ENCODE measurements at regions not wholly inside any gene's neighbourhood (a gene's known extent, or its start where the extent isn't known, plus 50 kb on each side); places are given as distances from the start of the nearest gene placed in this dataset.

GRCh38 chr20:41861772-41862422 lies 243.7 kb upstream of the CHD6 start:
- intact Hi-C loops (cut with DNase I): no loop called here
- no peak for ATAC-seq
- H3K27ac ChIP-seq: no peak overlapping the region
- no peaks in the 10 kb centered on the region for H3K4me1 ChIP-seq
- no peaks in the 10 kb centered on the region for H3K9me3 ChIP-seq
- no peak overlapping the region for H3K4me3 ChIP-seq
- TF ChIP-seq, protein P1, sequence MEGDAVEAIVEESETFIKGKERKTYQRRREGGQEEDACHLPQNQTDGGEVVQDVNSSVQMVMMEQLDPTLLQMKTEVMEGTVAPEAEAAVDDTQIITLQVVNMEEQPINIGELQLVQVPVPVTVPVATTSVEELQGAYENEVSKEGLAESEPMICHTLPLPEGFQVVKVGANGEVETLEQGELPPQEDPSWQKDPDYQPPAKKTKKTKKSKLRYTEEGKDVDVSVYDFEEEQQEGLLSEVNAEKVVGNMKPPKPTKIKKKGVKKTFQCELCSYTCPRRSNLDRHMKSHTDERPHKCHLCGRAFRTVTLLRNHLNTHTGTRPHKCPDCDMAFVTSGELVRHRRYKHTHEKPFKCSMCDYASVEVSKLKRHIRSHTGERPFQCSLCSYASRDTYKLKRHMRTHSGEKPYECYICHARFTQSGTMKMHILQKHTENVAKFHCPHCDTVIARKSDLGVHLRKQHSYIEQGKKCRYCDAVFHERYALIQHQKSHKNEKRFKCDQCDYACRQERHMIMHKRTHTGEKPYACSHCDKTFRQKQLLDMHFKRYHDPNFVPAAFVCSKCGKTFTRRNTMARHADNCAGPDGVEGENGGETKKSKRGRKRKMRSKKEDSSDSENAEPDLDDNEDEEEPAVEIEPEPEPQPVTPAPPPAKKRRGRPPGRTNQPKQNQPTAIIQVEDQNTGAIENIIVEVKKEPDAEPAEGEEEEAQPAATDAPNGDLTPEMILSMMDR (IDR thresholded peaks at IDR 0.05): no peak
- no peak for DNase-seq
- no peaks in the 10 kb centered on the region for H3K27me3 ChIP-seq
- H3K36me3 ChIP-seq: no peaks in the 10 kb centered on the region

- H3K9me3 ChIP-seq: no peaks in the 10 kb centered on the region
- H3K27ac ChIP-seq: no peak overlapping the region
- intact Hi-C loops (cut with DNase I): no loop called here
- no peaks in the 10 kb centered on the region for H3K4me1 ChIP-seq
- H3K27me3 ChIP-seq: no peaks in the 10 kb centered on the region
- TF ChIP-seq, protein P1 (IDR thresholded peaks at IDR 0.05): no peak
- ATAC-seq: no peak
- no peaks in the 10 kb centered on the region for H3K36me3 ChIP-seq
- DNase-seq: no peak
- H3K4me3 ChIP-seq: no peak overlapping the region
Observed at GRCh38 chr20:41854765-41855164, 236.6 kb upstream of the CHD6 start.

DNA sequence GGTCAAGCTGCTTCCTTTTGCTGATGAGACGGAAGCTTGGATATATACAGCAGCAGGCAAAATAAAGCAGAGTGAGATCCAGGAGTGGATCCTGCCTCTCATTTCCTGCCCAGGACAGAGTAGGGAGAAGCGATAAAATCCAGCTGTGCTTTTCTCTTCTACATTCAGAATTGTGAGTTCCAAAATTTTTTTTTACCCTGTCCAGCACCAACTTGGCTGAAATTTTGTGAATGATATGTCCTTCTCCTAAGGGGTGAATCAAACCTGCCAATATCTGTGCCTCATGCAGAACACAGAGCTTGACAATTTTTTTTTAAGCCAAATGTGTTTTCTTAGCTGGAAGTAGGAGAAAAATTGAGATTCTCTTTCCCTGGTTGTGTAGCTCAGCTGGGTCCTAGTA lies 235.6 kb upstream of the CHD6 start:
- Histone ChIP-seq H3K4me1 (no peaks in the 10 kb centered on the region), H3K27me3 (no peaks in the 10 kb centered on the region), H3K36me3 (no peaks in the 10 kb centered on the region), H3K4me3 (no peak overlapping the region), H3K9me3 (no peaks in the 10 kb centered on the region), H3K27ac (no peak overlapping the region)
- no peak for DNase-seq
- intact Hi-C loops (cut with DNase I): no loop called here
- TF ChIP-seq, protein P1 (IDR thresholded peaks at IDR 0.05): no peak
- no peak for ATAC-seq

DNA sequence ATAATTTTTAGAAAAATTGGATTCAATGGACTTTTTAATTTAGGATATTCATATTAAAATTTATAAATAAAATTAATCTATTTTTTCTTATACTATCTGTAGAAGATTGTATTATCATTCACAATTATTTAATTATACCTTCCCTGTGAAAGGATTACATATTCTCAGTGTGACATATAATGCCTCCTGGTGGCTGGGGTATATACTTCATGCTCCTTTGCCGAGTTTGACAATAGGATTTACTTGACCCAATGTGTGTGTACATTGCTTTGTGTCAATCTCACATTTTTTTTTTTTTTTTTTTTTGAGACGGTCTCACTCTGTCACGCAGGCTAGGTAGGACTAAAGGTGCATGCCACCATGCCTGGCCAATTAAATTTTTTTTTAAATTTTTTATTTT lies 230.0 kb upstream of the CHD6 start:
- H3K36me3 ChIP-seq: no peaks in the 10 kb centered on the region
- intact Hi-C loops (cut with DNase I): no loop called here
- ATAC-seq: no peak

GRCh38 chr20:41837669-41838224 lies 219.6 kb upstream of the CHD6 start:
- H3K4me1 ChIP-seq: no peaks in the 10 kb centered on the region
- no peak overlapping the region for H3K4me3 ChIP-seq
- no peak for DNase-seq
- H3K27me3 ChIP-seq: no peaks in the 10 kb centered on the region
- H3K9me3 ChIP-seq: no peaks in the 10 kb centered on the region
- intact Hi-C loops (cut with DNase I): no loop called here
- no peak for ATAC-seq
- no peak overlapping the region for H3K27ac ChIP-seq
- no peaks in the 10 kb centered on the region for H3K36me3 ChIP-seq
- TF ChIP-seq, protein P1 (IDR thresholded peaks at IDR 0.05): no peak

More for the DNA sequence above, 230.0 kb upstream of the CHD6 start:
- Histone ChIP-seq H3K27ac (no peak overlapping the region), H3K27me3 (no peaks in the 10 kb centered on the region), H3K4me1 (no peaks in the 10 kb centered on the region), H3K4me3 (no peak overlapping the region), H3K9me3 (no peaks in the 10 kb centered on the region)
- no peak for DNase-seq
- TF ChIP-seq, protein P1 (IDR thresholded peaks at IDR 0.05): no peak

Measured in upper lobe of right lung (tissue), 1 donor.